BJ (cell line): ENCODE measurements at regions not wholly inside any gene's neighbourhood (a gene's known extent, or its start where the extent isn't known, plus 50 kb on each side); places are given as distances from the start of the nearest gene placed in this dataset.

Experiments
- CTCF ChIA-PET: fragments of 350-600 bp; formaldehyde crosslinking; extraction: SDS; loops from one replicate; lab custom pipeline; 2021; ENCODE audit warnings: antibody characterized with exemption, inconsistent platforms; lab: Yijun Ruan, JAX
- POLR2A ChIA-PET: fragments of 300-600 bp; sonication (Branson Sonifier 250); formaldehyde crosslinking; extraction: SDS; loops from one replicate; lab custom pipeline; 2021; ENCODE audit warnings: antibody characterized with exemption; lab: Charles Lee
- DNase-seq: peaks from one replicate; pipeline ENCODE4 v3.0.0-alpha.2; 2011; ENCODE audit warnings: low read depth
- H3K27me3 ChIP-seq: 2 replicates; pipeline ENCODE4 v1.6.0; 2011; ENCODE audit warnings: low read length; ENCODE audit not compliant: control insufficient read depth, insufficient read depth
- H3K36me3 ChIP-seq: 2 replicates; pipeline ENCODE4 v1.5.1; 2011; ENCODE audit warnings: low read length; ENCODE audit not compliant: control insufficient read depth, insufficient read depth
- H3K4me3 ChIP-seq: 2 replicates; pipeline ENCODE4 v1.5.1; 2011; ENCODE audit warnings: low read depth, mild to moderate bottlenecking, control low read depth, low read length
- CTCF ChIP-seq: IDR thresholded peaks from 2 replicates; pipeline ENCODE4 v1.5.1; 2011; ENCODE audit warnings: low read depth, mild to moderate bottlenecking, control low read depth, inconsistent platforms, low read length, moderate library complexity; ENCODE audit not compliant: insufficient read depth

- CTCF ChIA-PET, result interaction anchor here (1.1 kb wide), 1 partner anchor 521 kb away, joined by 3 read pairs; no protein-coding TSS in a partner anchor
- Histone ChIP-seq H3K4me3 (no peak overlapping the region), H3K27me3 (no peaks in the 10 kb centered on the region), H3K36me3 (no peaks in the 10 kb centered on the region)
- POLR2A ChIA-PET, result no interaction called here
- TF ChIP-seq CTCF, result no peak
- no peak for DNase-seq
These were observed 438.5 kb upstream of the PLXNA2 start for GRCh38 chr1:208682664-208683013.

- Histone ChIP-seq H3K27me3 (no peaks in the 10 kb centered on the region), H3K4me3 (no peak overlapping the region), H3K36me3 (no peaks in the 10 kb centered on the region)
- TF ChIP-seq CTCF, result no peak
- ChIA-PET CTCF (no interaction called here), POLR2A (no interaction called here)
- DNase-seq, result no peak
These were observed 439.0 kb upstream of the PLXNA2 start for GRCh38 chr1:208683141-208683540.

- TF ChIP-seq CTCF, result no peak
- H3K27me3 ChIP-seq, result no peaks in the 10 kb centered on the region
- no peak overlapping the region for H3K4me3 ChIP-seq
- no peaks in the 10 kb centered on the region for H3K36me3 ChIP-seq
- DNase-seq, result no peak
- CTCF ChIA-PET, result interaction anchor here (0.8 kb wide), 1 partner anchor 892 kb away, joined by 3 read pairs; no protein-coding TSS in a partner anchor
- POLR2A ChIA-PET, result no interaction called here
These were observed 440.0 kb upstream of the PLXNA2 start for GRCh38 chr1:208684192-208684591.

- DNase-seq, result no peak
- CTCF ChIA-PET, result no interaction called here
- no peak for TF ChIP-seq CTCF
- no peaks in the 10 kb centered on the region for H3K36me3 ChIP-seq
- H3K27me3 ChIP-seq, result no peaks in the 10 kb centered on the region
- POLR2A ChIA-PET, result no interaction called here
- no peak overlapping the region for H3K4me3 ChIP-seq
These were observed 442.4 kb upstream of the PLXNA2 start for GRCh38 chr1:208686592-208686991.

- Histone ChIP-seq H3K4me3 (no peak overlapping the region), H3K27me3 (no peaks in the 10 kb centered on the region), H3K36me3 (no peaks in the 10 kb centered on the region)
- no peak for TF ChIP-seq CTCF
- no peak for DNase-seq
- POLR2A ChIA-PET, result no interaction called here
- CTCF ChIA-PET, result no interaction called here
These were observed 444.6 kb upstream of the PLXNA2 start for GRCh38 chr1:208688656-208689315.
